Upper lobe of left lung (tissue), 4 donors: ENCODE measurements at regions not wholly inside any gene's neighbourhood (a gene's known extent, or its start where the extent isn't known, plus 50 kb on each side); places are given as distances from the start of the nearest gene placed in this dataset.
"Not testable (repeated sequence)": the region's sequence is repeated elsewhere in the genome, so short reads cannot be mapped to it uniquely, and the experiment has no call there.

Source experiments
- EP300 ChIP-seq, 4 donors: sonication (generic); formaldehyde crosslinking; IDR thresholded peaks; one replicate each; pipeline ENCODE4 v1.5.1; 2017; ENCODE audit warnings: antibody characterized with exemption in 4 of 4, control low read depth in 2 of 4
- POLR2A ChIP-seq, 4 donors: fragments of 450-650 bp; IDR thresholded peaks; one replicate each; pipeline ENCODE4 v1.5.1; 2016 to 2017; ENCODE audit warnings: antibody characterized with exemption in 4 of 4, mild to moderate bottlenecking in 2 of 4
- POLR2AphosphoS5 ChIP-seq, 2 donors: sonication (generic); formaldehyde crosslinking; IDR thresholded peaks; one replicate each; pipeline ENCODE4 v1.5.1; 2017; ENCODE audit warnings: antibody characterized with exemption in 2 of 2
- TF ChIP-seq, protein P1 (sequence below), 6 experiments: fragments of 450-650 bp in 4 of 6; fragments of 200-600 bp in 2 of 6; sonication (generic) in 2 of 6; IDR thresholded peaks; one replicate each; pipeline ENCODE4 v1.5.1; 2016 to 2019; ENCODE audit warnings: antibody characterized with exemption in 6 of 6

GRCh38 chr14:35922590-35922989 lies 96.5 kb downstream of the BRMS1L start:
- TF ChIP-seq, protein P1, sequence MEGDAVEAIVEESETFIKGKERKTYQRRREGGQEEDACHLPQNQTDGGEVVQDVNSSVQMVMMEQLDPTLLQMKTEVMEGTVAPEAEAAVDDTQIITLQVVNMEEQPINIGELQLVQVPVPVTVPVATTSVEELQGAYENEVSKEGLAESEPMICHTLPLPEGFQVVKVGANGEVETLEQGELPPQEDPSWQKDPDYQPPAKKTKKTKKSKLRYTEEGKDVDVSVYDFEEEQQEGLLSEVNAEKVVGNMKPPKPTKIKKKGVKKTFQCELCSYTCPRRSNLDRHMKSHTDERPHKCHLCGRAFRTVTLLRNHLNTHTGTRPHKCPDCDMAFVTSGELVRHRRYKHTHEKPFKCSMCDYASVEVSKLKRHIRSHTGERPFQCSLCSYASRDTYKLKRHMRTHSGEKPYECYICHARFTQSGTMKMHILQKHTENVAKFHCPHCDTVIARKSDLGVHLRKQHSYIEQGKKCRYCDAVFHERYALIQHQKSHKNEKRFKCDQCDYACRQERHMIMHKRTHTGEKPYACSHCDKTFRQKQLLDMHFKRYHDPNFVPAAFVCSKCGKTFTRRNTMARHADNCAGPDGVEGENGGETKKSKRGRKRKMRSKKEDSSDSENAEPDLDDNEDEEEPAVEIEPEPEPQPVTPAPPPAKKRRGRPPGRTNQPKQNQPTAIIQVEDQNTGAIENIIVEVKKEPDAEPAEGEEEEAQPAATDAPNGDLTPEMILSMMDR (IDR thresholded peaks at IDR 0.05): not testable (repeated sequence)
- TF ChIP-seq POLR2A, EP300, POLR2AphosphoS5 (IDR thresholded peaks at IDR 0.05): not testable (repeated sequence)
